H9 (cell line): ENCODE measurements at regions not wholly inside any gene's neighbourhood (a gene's known extent, or its start where the extent isn't known, plus 50 kb on each side); places are given as distances from the start of the nearest gene placed in this dataset.

Source experiments
- DNase-seq: peaks from one replicate; pipeline ENCODE4 v3.0.0-alpha.2; 2017
- H2AFZ ChIP-seq: one replicate; pipeline ENCODE4 v1.6.1; 2013; ENCODE audit warnings: mild to moderate bottlenecking, low read length, control low read depth, moderate library complexity
- H2AK5ac ChIP-seq: 2 replicates; pipeline ENCODE4 v1.6.1; 2013; ENCODE audit warnings: low read length, control low read depth, mixed read lengths; ENCODE audit not compliant: insufficient read length
- H2BK120ac ChIP-seq: one replicate; pipeline ENCODE4 v1.6.1; 2013; ENCODE audit warnings: low read depth, mild to moderate bottlenecking, low read length, control low read depth, inconsistent platforms; ENCODE audit not compliant: poor library complexity, severe bottlenecking
- H2BK12ac ChIP-seq: 2 replicates; pipeline ENCODE4 v1.6.1; 2013; ENCODE audit warnings: low read length, control low read depth, mixed read lengths, low read depth; ENCODE audit not compliant: insufficient read length
- H2BK15ac ChIP-seq: 2 replicates; pipeline ENCODE4 v1.6.1; 2013; ENCODE audit warnings: low read depth, low read length, control low read depth
- H2BK20ac ChIP-seq: one replicate; pipeline ENCODE4 v1.6.1; 2013; ENCODE audit warnings: low read depth, mild to moderate bottlenecking, low read length, control low read depth, inconsistent platforms; ENCODE audit not compliant: poor library complexity, severe bottlenecking
- H2BK5ac ChIP-seq: 2 replicates; pipeline ENCODE4 v1.6.1; 2013; ENCODE audit warnings: low read length, control low read depth, mixed read lengths; ENCODE audit not compliant: insufficient read length
- H3K14ac ChIP-seq: 2 replicates; pipeline ENCODE4 v1.6.1; 2013; ENCODE audit warnings: low read length, control low read depth; ENCODE audit not compliant: insufficient read depth
- H3K18ac ChIP-seq: 2 replicates; pipeline ENCODE4 v1.6.1; 2013; ENCODE audit warnings: low read depth, mild to moderate bottlenecking, mixed read lengths, low read length, control low read depth; ENCODE audit not compliant: insufficient read length
- H3K23ac ChIP-seq: 2 replicates; pipeline ENCODE4 v1.6.1; 2013; ENCODE audit warnings: low read length, control low read depth, mixed read lengths, low read depth; ENCODE audit not compliant: insufficient read length
- H3K23me2 ChIP-seq: 2 replicates; pipeline ENCODE4 v1.6.1; 2013; ENCODE audit warnings: low read depth, mild to moderate bottlenecking, mixed read lengths, low read length, control low read depth; ENCODE audit not compliant: insufficient read length, poor library complexity, severe bottlenecking
- H3K27ac ChIP-seq: 2 replicates; pipeline ENCODE4 v1.5.1; 2013; ENCODE audit warnings: low read length, control low read depth, mixed read lengths, low read depth; ENCODE audit not compliant: insufficient read length
- H3K27me3 ChIP-seq: 2 replicates; pipeline ENCODE4 v1.6.1; 2013; ENCODE audit warnings: low read length, control low read depth, inconsistent platforms; ENCODE audit not compliant: insufficient read depth
- H3K4ac ChIP-seq: 2 replicates; pipeline ENCODE4 v1.6.1; 2013; ENCODE audit warnings: low read depth, mild to moderate bottlenecking, control low read depth, inconsistent platforms, low read length, moderate library complexity
- H3K4me1 ChIP-seq: 2 replicates; pipeline ENCODE4 v1.6.1; 2013; ENCODE audit warnings: low read length, control low read depth, inconsistent platforms; ENCODE audit not compliant: insufficient read depth
- H3K4me2 ChIP-seq: 2 replicates; pipeline ENCODE4 v1.6.1; 2013; ENCODE audit warnings: low read length, control low read depth, mixed read lengths; ENCODE audit not compliant: insufficient read length, insufficient read depth
- H3K56ac ChIP-seq: 2 replicates; pipeline ENCODE4 v1.6.1; 2013; ENCODE audit warnings: low read depth, mild to moderate bottlenecking, mixed read lengths, low read length, control low read depth; ENCODE audit not compliant: insufficient read length
- H3K79me1 ChIP-seq: 2 replicates; pipeline ENCODE4 v1.6.1; 2013; ENCODE audit warnings: low read depth, mild to moderate bottlenecking, moderate library complexity, low read length, control low read depth, inconsistent platforms; ENCODE audit not compliant: insufficient read depth, poor library complexity, severe bottlenecking
- H3K79me2 ChIP-seq: 2 replicates; pipeline ENCODE4 v1.6.1; 2013; ENCODE audit warnings: low read length, control low read depth, inconsistent platforms; ENCODE audit not compliant: insufficient read depth
- H3K9ac ChIP-seq: 2 replicates; pipeline ENCODE4 v1.6.1; 2013; ENCODE audit warnings: low read length, control low read depth, mixed read lengths; ENCODE audit not compliant: insufficient read length; ENCODE audit errors: extremely low read depth
- H3K9me3 ChIP-seq: one replicate; pipeline ENCODE4 v1.6.1; 2013; ENCODE audit warnings: low read depth, low read length, inconsistent platforms; ENCODE audit not compliant: control insufficient read depth
- H3T11ph ChIP-seq: one replicate; pipeline ENCODE4 v1.6.1; 2013; ENCODE audit warnings: mild to moderate bottlenecking, low read length, control low read depth, inconsistent platforms
- H4K20me1 ChIP-seq: one replicate; pipeline ENCODE4 v1.6.1; 2013; ENCODE audit not compliant: control insufficient read depth, insufficient read length, insufficient read depth
- H4K5ac ChIP-seq: 2 replicates; pipeline ENCODE4 v1.6.1; 2013; ENCODE audit warnings: low read depth, mild to moderate bottlenecking, mixed read lengths, low read length, control low read depth; ENCODE audit not compliant: insufficient read length
- H4K8ac ChIP-seq: replicated peaks from 2 replicates; pipeline ENCODE4 v1.6.1; 2013; ENCODE audit warnings: low read length, control low read depth, mixed read lengths, low read depth; ENCODE audit not compliant: insufficient read length
- H4K91ac ChIP-seq: 2 replicates; pipeline ENCODE4 v1.6.1; 2013; ENCODE audit warnings: low read depth, mild to moderate bottlenecking, moderate library complexity, mixed read lengths, low read length, control low read depth; ENCODE audit not compliant: insufficient read length
- H3K27ac Mint-ChIP-seq, 3 experiments: 2 replicates in 2 of 3; 3 replicates in 1 of 3; pipeline ENCODE4 v1.8.0; 2020 to 2021; ENCODE audit warnings: mixed read lengths in 3 of 3, mild to moderate bottlenecking in 1 of 3, moderate library complexity in 1 of 3
- H3K27me3 Mint-ChIP-seq: 2 replicates; pipeline ENCODE4 v1.8.0; 2021; ENCODE audit warnings: low read depth, mild to moderate bottlenecking, moderate library complexity, mixed read lengths
- H3K36me3 Mint-ChIP-seq, 3 experiments: 2 replicates in 2 of 3; 3 replicates in 1 of 3; pipeline ENCODE4 v1.8.0; 2020 to 2021; ENCODE audit warnings: low read depth in 3 of 3, mixed read lengths in 3 of 3; ENCODE audit not compliant: insufficient read depth in 1 of 3
- H3K4me1 Mint-ChIP-seq, 2 experiments: 2 replicates each; pipeline ENCODE4 v1.8.0; 2020; ENCODE audit warnings: mixed read lengths in 2 of 2
- H3K4me3 Mint-ChIP-seq, 2 experiments: 2 replicates in 1 of 2; 3 replicates in 1 of 2; pipeline ENCODE4 v1.8.0; 2020 to 2021; ENCODE audit warnings: mild to moderate bottlenecking in 2 of 2, mixed read lengths in 2 of 2, moderate library complexity in 1 of 2
- H3K9me3 Mint-ChIP-seq, 2 experiments: 2 replicates in 1 of 2; 3 replicates in 1 of 2; pipeline ENCODE4 v1.8.0; 2020; ENCODE audit warnings: mild to moderate bottlenecking in 2 of 2, mixed read lengths in 2 of 2, moderate library complexity in 1 of 2
- WGBS: extraction: QIAGEN DNeasy Blood & Tissue Kit; methylation state at CpG from one replicate; pipeline ENCODE4 v1.1.7; 2013; ENCODE audit warnings: missing lambda C conversion rate, low lambda C conversion rate, mixed read lengths; ENCODE audit not compliant: insufficient read length; ENCODE audit errors: extremely low coverage; 5-methylcytosine and 5-hydroxymethylcytosine counted together
- TF ChIP-seq, protein P1 (sequence below): fragments of 200-600 bp; sonication (generic); conservative IDR thresholded peaks from 3 replicates; pipeline ENCODE4 v1.8.0; 2021; ENCODE audit warnings: antibody characterized with exemption, mild to moderate bottlenecking

DNA sequence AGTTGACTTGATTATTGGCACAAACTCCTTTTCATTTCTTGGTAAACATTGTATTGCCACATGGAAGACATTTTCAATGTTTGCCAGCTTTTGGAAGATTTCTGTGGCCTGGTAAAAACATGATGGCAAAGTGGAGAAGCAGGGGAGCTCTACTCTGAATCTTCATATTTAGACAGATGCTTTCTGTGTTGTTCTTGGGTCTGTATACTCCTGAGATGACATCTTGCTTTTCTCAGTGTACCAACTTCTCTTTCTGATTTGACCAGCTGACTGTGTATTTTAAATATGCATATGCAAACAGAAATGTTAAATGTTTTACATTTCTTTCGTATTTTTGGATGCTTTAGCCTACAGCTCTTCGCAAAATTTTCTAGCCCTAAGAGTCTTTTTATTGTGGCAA, 366.2 kb upstream of the MON1B start:
- H3K9me3 ChIP-seq: no peaks in the 10 kb centered on the region
- H3K14ac ChIP-seq: no peak overlapping the region
- TF ChIP-seq, protein P1, sequence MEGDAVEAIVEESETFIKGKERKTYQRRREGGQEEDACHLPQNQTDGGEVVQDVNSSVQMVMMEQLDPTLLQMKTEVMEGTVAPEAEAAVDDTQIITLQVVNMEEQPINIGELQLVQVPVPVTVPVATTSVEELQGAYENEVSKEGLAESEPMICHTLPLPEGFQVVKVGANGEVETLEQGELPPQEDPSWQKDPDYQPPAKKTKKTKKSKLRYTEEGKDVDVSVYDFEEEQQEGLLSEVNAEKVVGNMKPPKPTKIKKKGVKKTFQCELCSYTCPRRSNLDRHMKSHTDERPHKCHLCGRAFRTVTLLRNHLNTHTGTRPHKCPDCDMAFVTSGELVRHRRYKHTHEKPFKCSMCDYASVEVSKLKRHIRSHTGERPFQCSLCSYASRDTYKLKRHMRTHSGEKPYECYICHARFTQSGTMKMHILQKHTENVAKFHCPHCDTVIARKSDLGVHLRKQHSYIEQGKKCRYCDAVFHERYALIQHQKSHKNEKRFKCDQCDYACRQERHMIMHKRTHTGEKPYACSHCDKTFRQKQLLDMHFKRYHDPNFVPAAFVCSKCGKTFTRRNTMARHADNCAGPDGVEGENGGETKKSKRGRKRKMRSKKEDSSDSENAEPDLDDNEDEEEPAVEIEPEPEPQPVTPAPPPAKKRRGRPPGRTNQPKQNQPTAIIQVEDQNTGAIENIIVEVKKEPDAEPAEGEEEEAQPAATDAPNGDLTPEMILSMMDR: no peak
- H3K27me3 Mint-ChIP-seq: no peaks in the 10 kb centered on the region
- peaks cover 3 to 8% of the 10 kb centered on the region in 2 experiments; a peak in 3 of 4 replicates for H3K4me1 Mint-ChIP-seq
- H3K36me3 Mint-ChIP-seq: no peaks in the 10 kb centered on the region
- no peak overlapping the region for H2BK5ac ChIP-seq
- H3K27ac ChIP-seq: no peak overlapping the region
- no peak overlapping the region for H2BK12ac ChIP-seq
- no peak overlapping the region for H4K5ac ChIP-seq
- H3K9me3 Mint-ChIP-seq: no peaks in the 10 kb centered on the region
- DNase-seq: no peak
- no peak overlapping the region for H3K23ac ChIP-seq
- H3K23me2 ChIP-seq: no peaks in the 10 kb centered on the region
- H3K4me3 Mint-ChIP-seq: no peak overlapping the region
- H4K91ac ChIP-seq: no peak overlapping the region
- H2AK5ac ChIP-seq: no peak overlapping the region
- no peak overlapping the region for H2BK120ac ChIP-seq
- no peak overlapping the region for H2BK15ac ChIP-seq
- no peak overlapping the region for H3K56ac ChIP-seq
- no peaks in the 10 kb centered on the region for H3K79me1 ChIP-seq
- no peak overlapping the region for H2AFZ ChIP-seq
- peaks cover 3% of the 10 kb centered on the region; the same call in 1 of the 2 replicates for H3K4me1 ChIP-seq
- no peak overlapping the region for H4K8ac ChIP-seq
- no peaks in the 10 kb centered on the region for H3K27me3 ChIP-seq
- H3K27ac Mint-ChIP-seq: no peak overlapping the region
- no peak overlapping the region for H3K9ac ChIP-seq
- no peaks in the 10 kb centered on the region for H3K79me2 ChIP-seq
- no peak overlapping the region for H3T11ph ChIP-seq
- WGBS: no CpG with 5 or more reads among the region's 2 CpGs
- no peaks in the 10 kb centered on the region for H4K20me1 ChIP-seq
- H3K18ac ChIP-seq: no peak overlapping the region
- H2BK20ac ChIP-seq: no peak overlapping the region
- H3K4me2 ChIP-seq: no peak overlapping the region
- H3K4ac ChIP-seq: no peak overlapping the region
